SU-DHL-6 (cell line): ENCODE measurements at regions not wholly inside any gene's neighbourhood (a gene's known extent, or its start where the extent isn't known, plus 50 kb on each side); places are given as distances from the start of the nearest gene placed in this dataset.

Experiments
- H2AFZ ChIP-seq: fragments of 200-600 bp; sonication (generic); 2 replicates; pipeline ENCODE4 v1.6.1; 2014; ENCODE audit warnings: low read depth, mild to moderate bottlenecking, moderate library complexity, mixed read lengths, antibody characterized with exemption, low read length; ENCODE audit not compliant: severe bottlenecking
- H3F3A ChIP-seq: fragments of 200-600 bp; shearing (Covaris generic); 2 replicates; pipeline ENCODE4 v1.6.0; 2016; ENCODE audit warnings: antibody characterized with exemption, mild to moderate bottlenecking; ENCODE audit not compliant: insufficient read depth
- H3K27ac ChIP-seq: fragments of 200-600 bp; sonication (generic); 2 replicates; pipeline ENCODE4 v1.5.1; 2016; ENCODE audit warnings: low read depth, mild to moderate bottlenecking, low read length, moderate library complexity, mixed read lengths
- H3K27me3 ChIP-seq: fragments of 200-600 bp; sonication (generic), shearing (Covaris generic); 2 replicates; pipeline ENCODE4 v1.6.0; 2014; ENCODE audit warnings: mild to moderate bottlenecking, low read length
- H3K36me3 ChIP-seq: fragments of 200-600 bp; sonication (generic); 2 replicates; pipeline ENCODE4 v1.6.1; 2014; ENCODE audit warnings: mild to moderate bottlenecking, low read length, mixed read lengths
- H3K4me2 ChIP-seq: fragments of 300-600, 200-600 bp; shearing (Covaris generic), sonication (generic); 2 replicates; pipeline ENCODE4 v1.6.0; 2014; ENCODE audit warnings: low read length, low read depth, mild to moderate bottlenecking; ENCODE audit not compliant: poor library complexity, severe bottlenecking
- H3K4me3 ChIP-seq: fragments of 200-600 bp; sonication (generic); 2 replicates; pipeline ENCODE4 v1.5.1; 2014; ENCODE audit warnings: antibody characterized with exemption, low read length, mild to moderate bottlenecking, mixed read lengths; ENCODE audit not compliant: insufficient read depth, poor library complexity, severe bottlenecking
- H3K79me2 ChIP-seq: fragments of 200-600 bp; sonication (generic); 2 replicates; pipeline ENCODE4 v1.6.1; 2014; ENCODE audit warnings: mild to moderate bottlenecking, low read length, moderate library complexity; ENCODE audit not compliant: insufficient read depth
- H3K9ac ChIP-seq: fragments of 200-600 bp; sonication (generic); 2 replicates; pipeline ENCODE4 v1.7.0; 2014; ENCODE audit warnings: mild to moderate bottlenecking, low read length
- H3K9me2 ChIP-seq: fragments of 200-600 bp; sonication (generic); replicated peaks from 2 replicates; pipeline ENCODE4 v1.6.1; 2014; ENCODE audit warnings: low read length; ENCODE audit not compliant: insufficient read depth
- H3K9me3 ChIP-seq: fragments of 200-600 bp; sonication (generic); 2 replicates; pipeline ENCODE4 v1.6.1; 2014; ENCODE audit warnings: low read length, mixed read lengths; ENCODE audit not compliant: insufficient read depth
- H4K20me1 ChIP-seq: fragments of 200-600 bp; sonication (generic); 2 replicates; pipeline ENCODE4 v1.6.1; 2014; ENCODE audit warnings: low read depth, mild to moderate bottlenecking, antibody characterized with exemption, low read length, moderate library complexity, mixed read lengths
- EZH2phosphoT487 ChIP-seq: fragments of 200-600 bp; sonication (generic), shearing (Covaris generic); conservative IDR thresholded peaks from 2 replicates; pipeline ENCODE4 v1.6.1; 2018; ENCODE audit warnings: mild to moderate bottlenecking, antibody characterized with exemption, low read length, moderate library complexity, mixed read lengths
- TF ChIP-seq, protein P1 (sequence below): fragments of 200-600 bp; sonication (generic); IDR thresholded peaks from one replicate; pipeline ENCODE4 v1.5.1; 2017; ENCODE audit warnings: antibody characterized with exemption, mild to moderate bottlenecking, low read length, moderate library complexity; ENCODE audit not compliant: insufficient read depth, poor library complexity, severe bottlenecking

DNA sequence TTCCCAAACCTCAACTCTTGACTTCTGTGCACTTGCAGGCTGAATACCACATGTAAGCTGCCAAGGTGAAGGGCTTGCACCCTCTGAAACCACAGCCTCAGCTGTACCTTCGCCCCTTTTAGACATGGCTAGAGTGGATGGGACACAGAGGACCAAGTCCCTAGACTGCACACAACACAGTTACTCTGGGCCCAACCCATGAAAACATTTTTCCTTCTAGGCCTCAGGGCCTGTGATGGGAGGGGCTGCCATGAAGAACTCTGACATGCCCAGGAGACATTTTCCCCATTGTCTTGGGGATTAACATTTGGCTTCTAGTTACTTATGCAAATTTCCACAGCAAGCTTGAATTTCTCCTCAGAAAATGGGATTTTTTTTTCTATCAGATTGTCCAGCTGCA, 331.0 kb upstream of the RGMB start:
- Histone ChIP-seq H4K20me1 (no peaks in the 10 kb centered on the region), H3K79me2 (no peaks in the 10 kb centered on the region), H2AFZ (no peak overlapping the region), H3K36me3 (no peaks in the 10 kb centered on the region), H3K9me3 (no peaks in the 10 kb centered on the region), H3K4me2 (no peak overlapping the region), H3K27me3 (no peaks in the 10 kb centered on the region), H3K27ac (no peak overlapping the region), H3F3A (no peaks in the 10 kb centered on the region), H3K9ac (no peak overlapping the region), H3K4me3 (no peak overlapping the region), H3K9me2 (no peaks in the 10 kb centered on the region)
- no peak for TF ChIP-seq EZH2phosphoT487
- TF ChIP-seq, protein P1, sequence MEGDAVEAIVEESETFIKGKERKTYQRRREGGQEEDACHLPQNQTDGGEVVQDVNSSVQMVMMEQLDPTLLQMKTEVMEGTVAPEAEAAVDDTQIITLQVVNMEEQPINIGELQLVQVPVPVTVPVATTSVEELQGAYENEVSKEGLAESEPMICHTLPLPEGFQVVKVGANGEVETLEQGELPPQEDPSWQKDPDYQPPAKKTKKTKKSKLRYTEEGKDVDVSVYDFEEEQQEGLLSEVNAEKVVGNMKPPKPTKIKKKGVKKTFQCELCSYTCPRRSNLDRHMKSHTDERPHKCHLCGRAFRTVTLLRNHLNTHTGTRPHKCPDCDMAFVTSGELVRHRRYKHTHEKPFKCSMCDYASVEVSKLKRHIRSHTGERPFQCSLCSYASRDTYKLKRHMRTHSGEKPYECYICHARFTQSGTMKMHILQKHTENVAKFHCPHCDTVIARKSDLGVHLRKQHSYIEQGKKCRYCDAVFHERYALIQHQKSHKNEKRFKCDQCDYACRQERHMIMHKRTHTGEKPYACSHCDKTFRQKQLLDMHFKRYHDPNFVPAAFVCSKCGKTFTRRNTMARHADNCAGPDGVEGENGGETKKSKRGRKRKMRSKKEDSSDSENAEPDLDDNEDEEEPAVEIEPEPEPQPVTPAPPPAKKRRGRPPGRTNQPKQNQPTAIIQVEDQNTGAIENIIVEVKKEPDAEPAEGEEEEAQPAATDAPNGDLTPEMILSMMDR = no peak

DNA sequence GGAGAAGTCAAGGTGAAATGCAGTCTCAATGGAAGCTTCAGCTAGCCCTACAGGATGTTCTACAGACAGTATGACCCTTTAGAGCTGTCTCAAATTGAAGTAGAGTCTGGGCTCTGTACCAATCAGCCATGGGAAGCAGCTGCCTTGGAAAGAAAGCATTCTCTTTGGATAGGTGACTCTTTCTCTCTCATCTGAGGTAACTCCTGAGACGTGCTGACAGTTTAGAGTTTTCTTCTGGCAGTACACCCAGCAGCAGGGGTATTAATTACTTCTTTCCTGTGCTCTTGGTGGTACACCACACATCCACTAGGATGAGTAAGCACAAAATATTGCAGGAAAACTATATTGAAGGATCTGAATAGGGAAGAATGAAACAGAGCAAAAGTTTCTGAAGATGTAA, 329.6 kb upstream of the RGMB start:
- Histone ChIP-seq H3K4me3 (no peak overlapping the region), H3K9ac (no peak overlapping the region), H2AFZ (no peak overlapping the region), H3K27ac (no peak overlapping the region), H4K20me1 (no peaks in the 10 kb centered on the region), H3K9me2 (no peaks in the 10 kb centered on the region), H3K36me3 (no peaks in the 10 kb centered on the region), H3K9me3 (no peaks in the 10 kb centered on the region), H3K27me3 (no peaks in the 10 kb centered on the region), H3K4me2 (no peak overlapping the region), H3F3A (no peaks in the 10 kb centered on the region), H3K79me2 (no peaks in the 10 kb centered on the region)
- no peak for TF ChIP-seq EZH2phosphoT487
- TF ChIP-seq, protein P1 = no peak

DNA sequence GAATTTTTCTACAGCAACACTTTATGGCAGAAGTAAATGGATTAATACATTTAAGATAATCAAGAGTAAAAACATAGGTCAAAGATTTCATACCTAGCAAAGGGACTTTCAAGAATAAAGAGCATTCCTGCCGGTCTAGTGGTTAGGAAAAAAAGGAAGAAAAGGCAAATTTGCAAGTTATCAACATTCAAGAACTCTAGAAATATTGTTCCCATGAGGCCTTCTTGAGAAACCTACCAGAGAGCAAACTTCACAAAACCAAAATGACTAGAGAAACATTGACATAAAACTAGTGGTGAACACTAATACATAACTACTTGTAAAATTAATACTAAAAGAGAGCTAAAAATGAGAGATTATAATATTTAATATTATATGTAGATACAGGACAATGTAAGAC, 320.2 kb upstream of the RGMB start:
- Histone ChIP-seq H3K4me3 (no peak overlapping the region), H4K20me1 (no peaks in the 10 kb centered on the region), H3K27me3 (no peaks in the 10 kb centered on the region), H2AFZ (no peak overlapping the region), H3K9ac (no peak overlapping the region), H3K9me2 (no peaks in the 10 kb centered on the region), H3K79me2 (no peaks in the 10 kb centered on the region), H3K9me3 (no peaks in the 10 kb centered on the region), H3F3A (no peaks in the 10 kb centered on the region), H3K36me3 (no peaks in the 10 kb centered on the region), H3K4me2 (no peak overlapping the region), H3K27ac (no peak overlapping the region)
- TF ChIP-seq EZH2phosphoT487 = no peak
- TF ChIP-seq, protein P1 = no peak

DNA sequence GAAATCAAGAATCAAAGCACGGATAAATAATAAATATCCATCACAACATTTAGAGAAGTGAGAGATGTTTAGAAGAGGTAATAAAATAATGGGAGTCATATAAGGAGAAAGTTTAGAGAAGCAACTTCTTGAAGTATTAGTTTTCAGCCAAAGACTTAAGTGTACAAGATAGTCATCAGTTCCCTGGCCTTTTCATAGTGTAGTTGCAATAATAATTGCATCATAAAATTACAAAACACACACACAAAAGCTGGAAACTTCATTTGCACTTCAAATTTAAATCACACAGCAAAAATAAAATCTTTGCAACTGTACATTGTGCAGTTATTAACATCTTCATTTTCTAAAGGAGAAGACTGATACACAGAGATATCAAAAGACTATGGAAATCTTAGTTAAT, 319.1 kb upstream of the RGMB start:
- Histone ChIP-seq H3K79me2 (no peaks in the 10 kb centered on the region), H3K27ac (no peak overlapping the region), H3K4me3 (no peak overlapping the region), H4K20me1 (no peaks in the 10 kb centered on the region), H3F3A (no peaks in the 10 kb centered on the region), H3K36me3 (no peaks in the 10 kb centered on the region), H3K9me2 (no peaks in the 10 kb centered on the region), H3K27me3 (no peaks in the 10 kb centered on the region), H3K4me2 (no peak overlapping the region), H3K9ac (no peak overlapping the region), H2AFZ (no peak overlapping the region), H3K9me3 (no peaks in the 10 kb centered on the region)
- TF ChIP-seq, protein P1 = no peak
